K562 (cell line): ENCODE measurements at regions not wholly inside any gene's neighbourhood (a gene's known extent, or its start where the extent isn't known, plus 50 kb on each side); places are given as distances from the start of the nearest gene placed in this dataset.

Experiments used
- CBX2 ChIP-seq: fragments of 200-600 bp; sonication (generic); IDR thresholded peaks from one replicate; pipeline ENCODE4 v1.6.1; 2012; ENCODE audit warnings: mild to moderate bottlenecking, low read length, inconsistent platforms; ENCODE audit not compliant: insufficient read depth, poor library complexity, severe bottlenecking
- DLX4 ChIP-seq: fragments of 250-450 bp; sonication (Bioruptor Pico); IDR thresholded peaks from 2 replicates; pipeline ENCODE4 v1.6.1; 2021; ENCODE audit warnings: mild to moderate bottlenecking
- FOXA3 ChIP-seq, 2 experiments: fragments of 450-650 bp in 1 of 2; sonication (generic) in 1 of 2; formaldehyde crosslinking; IDR thresholded peaks in 1 of 2; conservative IDR thresholded peaks in 1 of 2; 2 replicates each; pipeline versions ENCODE4 v1.4.0 to v1.8.0; 2020 to 2022; ENCODE audit warnings: mild to moderate bottlenecking in 2 of 2, missing genetic modification reagents in 1 of 2
- HSF4 ChIP-seq: fragments of 250-450 bp; sonication (Bioruptor Pico); IDR thresholded peaks from 2 replicates; pipeline ENCODE4 v2.1.2; 2022; ENCODE audit warnings: mild to moderate bottlenecking, moderate library complexity, borderline replicate concordance
- L3MBTL2 ChIP-seq: fragments of 450-650 bp; IDR thresholded peaks from 2 replicates; pipeline ENCODE4 v1.6.1; 2016; ENCODE audit warnings: mild to moderate bottlenecking, moderate library complexity
- NRF1 ChIP-seq, 2 experiments: fragments of 450-650 bp; IDR thresholded peaks in 1 of 2; conservative IDR thresholded peaks in 1 of 2; 2 replicates each; pipeline ENCODE4 v1.6.1; 2014; ENCODE audit warnings: mild to moderate bottlenecking in 2 of 2
- RBM15 ChIP-seq: fragments of 200-400 bp; formaldehyde crosslinking; IDR thresholded peaks from 2 replicates; pipeline ENCODE4 v1.6.1; 2018; ENCODE audit warnings: mild to moderate bottlenecking, low read length, moderate library complexity; ENCODE audit not compliant: insufficient read depth
- SIN3B ChIP-seq: fragments of 450-650 bp; IDR thresholded peaks from 2 replicates; pipeline ENCODE4 v1.6.1; 2017; ENCODE audit warnings: low read depth, mild to moderate bottlenecking, moderate library complexity
- SP1 ChIP-seq: sonication (generic); formaldehyde crosslinking; IDR thresholded peaks from 2 replicates; pipeline ENCODE4 v1.8.1; 2022; ENCODE audit warnings: mild to moderate bottlenecking, missing genetic modification reagents
- TBP ChIP-seq: optimal IDR thresholded peaks from 2 replicates; pipeline ENCODE3; 2011; ENCODE audit warnings: low read depth, low read length, improper control_type of control experiment
- USF1 ChIP-seq: sonication (generic); formaldehyde crosslinking; IDR thresholded peaks from 2 replicates; pipeline ENCODE4 v1.9.0; 2022; ENCODE audit warnings: mild to moderate bottlenecking, missing genetic modification reagents
- USF2 ChIP-seq: sonication (generic); formaldehyde crosslinking; IDR thresholded peaks from 2 replicates; pipeline ENCODE4 v1.5.0; 2020; ENCODE audit warnings: missing genetic modification reagents
- ZNF143 ChIP-seq: sonication (generic); formaldehyde crosslinking; IDR thresholded peaks from 2 replicates; pipeline ENCODE4 v1.9.0; 2022; ENCODE audit warnings: mild to moderate bottlenecking, missing genetic modification reagents
- ZNF707 ChIP-seq: fragments of 250-450 bp; sonication (Bioruptor Pico); conservative IDR thresholded peaks from 2 replicates; pipeline ENCODE4 v1.8.0; 2022; ENCODE audit warnings: inconsistent platforms, mild to moderate bottlenecking, moderate library complexity
- ZSCAN32 ChIP-seq: fragments of 450-650 bp; formaldehyde crosslinking; IDR thresholded peaks from 2 replicates; pipeline ENCODE4 v1.4.0; 2020; ENCODE audit warnings: mild to moderate bottlenecking, moderate library complexity
- TF ChIP-seq, protein P1 (sequence below): IDR thresholded peaks from 2 replicates; pipeline ENCODE4 v1.6.1; 2012; ENCODE audit warnings: low read depth, low read length, improper control_type of control experiment, borderline replicate concordance
- TF ChIP-seq, protein P2 (sequence below): fragments of 250-450 bp; sonication (Bioruptor Pico); IDR thresholded peaks from 2 replicates; pipeline ENCODE4 v1.4.0; 2020

- TF ChIP-seq, protein P1, sequence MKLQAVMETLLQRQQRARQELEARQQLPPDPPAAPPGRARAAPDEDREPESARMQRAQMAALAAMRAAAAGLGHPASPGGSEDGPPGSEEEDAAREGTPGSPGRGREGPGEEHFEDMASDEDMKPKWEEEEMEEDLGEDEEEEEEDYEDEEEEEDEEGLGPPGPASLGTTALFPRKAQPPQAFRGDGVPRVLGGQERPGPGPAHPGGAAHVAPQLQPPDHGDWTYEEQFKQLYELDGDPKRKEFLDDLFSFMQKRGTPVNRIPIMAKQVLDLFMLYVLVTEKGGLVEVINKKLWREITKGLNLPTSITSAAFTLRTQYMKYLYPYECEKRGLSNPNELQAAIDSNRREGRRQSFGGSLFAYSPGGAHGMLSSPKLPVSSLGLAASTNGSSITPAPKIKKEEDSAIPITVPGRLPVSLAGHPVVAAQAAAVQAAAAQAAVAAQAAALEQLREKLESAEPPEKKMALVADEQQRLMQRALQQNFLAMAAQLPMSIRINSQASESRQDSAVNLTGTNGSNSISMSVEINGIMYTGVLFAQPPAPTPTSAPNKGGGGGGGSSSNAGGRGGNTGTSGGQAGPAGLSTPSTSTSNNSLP, result no peak
- TF ChIP-seq TBP (no peak), CBX2 (no peak), ZNF707 (CRISPR knock-in tag) (no peak), SIN3B (no peak), ZSCAN32 (CRISPR knock-in tag) (no peak), L3MBTL2 (peak; percentile 34; the same call in 1 of the 2 replicates), USF1 (CRISPR knock-in tag) (0 out of 2 replicates have a peak, but pooled peaks have one; percentile 28), USF2 (CRISPR knock-in tag) (peak; percentile 13; the same call in 1 of the 2 replicates), NRF1 (conservative IDR thresholded peaks at IDR 0.05 in 1 of 2, IDR thresholded peaks at IDR 0.05 in 1 of 2) (no peak), HSF4 (CRISPR knock-in tag) (no peak), ZNF143 (no peak), DLX4 (no peak), RBM15 (no peak), SP1 (CRISPR knock-in tag) (no peak), FOXA3 (CRISPR knock-in tag; conservative IDR thresholded peaks at IDR 0.05 in 1 of 2, IDR thresholded peaks at IDR 0.05 in 1 of 2) (peak in 1 of 2 experiments; percentile 68; a peak in 2 of 4 replicates)
- TF ChIP-seq, protein P2, sequence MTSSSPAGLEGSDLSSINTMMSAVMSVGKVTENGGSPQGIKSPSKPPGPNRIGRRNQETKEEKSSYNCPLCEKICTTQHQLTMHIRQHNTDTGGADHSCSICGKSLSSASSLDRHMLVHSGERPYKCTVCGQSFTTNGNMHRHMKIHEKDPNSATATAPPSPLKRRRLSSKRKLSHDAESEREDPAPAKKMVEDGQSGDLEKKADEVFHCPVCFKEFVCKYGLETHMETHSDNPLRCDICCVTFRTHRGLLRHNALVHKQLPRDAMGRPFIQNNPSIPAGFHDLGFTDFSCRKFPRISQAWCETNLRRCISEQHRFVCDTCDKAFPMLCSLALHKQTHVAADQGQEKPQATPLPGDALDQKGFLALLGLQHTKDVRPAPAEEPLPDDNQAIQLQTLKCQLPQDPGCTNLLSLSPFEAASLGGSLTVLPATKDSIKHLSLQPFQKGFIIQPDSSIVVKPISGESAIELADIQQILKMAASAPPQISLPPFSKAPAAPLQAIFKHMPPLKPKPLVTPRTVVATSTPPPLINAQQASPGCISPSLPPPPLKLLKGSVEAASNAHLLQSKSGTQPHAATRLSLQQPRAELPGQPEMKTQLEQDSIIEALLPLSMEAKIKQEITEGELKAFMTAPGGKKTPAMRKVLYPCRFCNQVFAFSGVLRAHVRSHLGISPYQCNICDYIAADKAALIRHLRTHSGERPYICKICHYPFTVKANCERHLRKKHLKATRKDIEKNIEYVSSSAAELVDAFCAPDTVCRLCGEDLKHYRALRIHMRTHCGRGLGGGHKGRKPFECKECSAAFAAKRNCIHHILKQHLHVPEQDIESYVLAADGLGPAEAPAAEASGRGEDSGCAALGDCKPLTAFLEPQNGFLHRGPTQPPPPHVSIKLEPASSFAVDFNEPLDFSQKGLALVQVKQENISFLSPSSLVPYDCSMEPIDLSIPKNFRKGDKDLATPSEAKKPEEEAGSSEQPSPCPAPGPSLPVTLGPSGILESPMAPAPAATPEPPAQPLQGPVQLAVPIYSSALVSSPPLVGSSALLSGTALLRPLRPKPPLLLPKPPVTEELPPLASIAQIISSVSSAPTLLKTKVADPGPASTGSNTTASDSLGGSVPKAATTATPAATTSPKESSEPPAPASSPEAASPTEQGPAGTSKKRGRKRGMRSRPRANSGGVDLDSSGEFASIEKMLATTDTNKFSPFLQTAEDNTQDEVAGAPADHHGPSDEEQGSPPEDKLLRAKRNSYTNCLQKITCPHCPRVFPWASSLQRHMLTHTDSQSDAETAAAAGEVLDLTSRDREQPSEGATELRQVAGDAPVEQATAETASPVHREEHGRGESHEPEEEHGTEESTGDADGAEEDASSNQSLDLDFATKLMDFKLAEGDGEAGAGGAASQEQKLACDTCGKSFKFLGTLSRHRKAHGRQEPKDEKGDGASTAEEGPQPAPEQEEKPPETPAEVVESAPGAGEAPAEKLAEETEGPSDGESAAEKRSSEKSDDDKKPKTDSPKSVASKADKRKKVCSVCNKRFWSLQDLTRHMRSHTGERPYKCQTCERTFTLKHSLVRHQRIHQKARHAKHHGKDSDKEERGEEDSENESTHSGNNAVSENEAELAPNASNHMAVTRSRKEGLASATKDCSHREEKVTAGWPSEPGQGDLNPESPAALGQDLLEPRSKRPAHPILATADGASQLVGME (CRISPR knock-in tag), result no peak
Measured at GRCh38 chr3:72162649-72163184, 377.8 kb upstream of the PROK2 start (continued).
